HEK293 (cell line): ENCODE measurements at regions not wholly inside any gene's neighbourhood (a gene's known extent, or its start where the extent isn't known, plus 50 kb on each side); places are given as distances from the start of the nearest gene placed in this dataset.

Source experiments
- HIC1 ChIP-seq: fragments of 450-650 bp; formaldehyde crosslinking; IDR thresholded peaks from 2 replicates; pipeline ENCODE4 v1.5.1; 2016; ENCODE audit warnings: missing biosample characterization, missing genetic modification characterization
- KLF7 ChIP-seq: fragments of 450-650 bp; formaldehyde crosslinking; IDR thresholded peaks from 2 replicates; pipeline ENCODE4 v1.5.1; 2016; ENCODE audit warnings: missing biosample characterization, missing genetic modification characterization, borderline replicate concordance
- MZF1 ChIP-seq: fragments of 450-650 bp; formaldehyde crosslinking; IDR thresholded peaks from 2 replicates; pipeline ENCODE4 v1.5.1; 2017; ENCODE audit warnings: missing biosample characterization, missing genetic modification characterization, borderline replicate concordance
- SP2 ChIP-seq: fragments of 450-650 bp; formaldehyde crosslinking; IDR thresholded peaks from 2 replicates; pipeline ENCODE4 v1.5.1; 2016; ENCODE audit warnings: missing biosample characterization, missing genetic modification characterization
- YY2 ChIP-seq: fragments of 450-650 bp; formaldehyde crosslinking; IDR thresholded peaks from 2 replicates; pipeline ENCODE4 v1.5.1; 2016; ENCODE audit warnings: missing biosample characterization, missing genetic modification characterization
- ZFP3 ChIP-seq: fragments of 450-650 bp; formaldehyde crosslinking; IDR thresholded peaks from 2 replicates; pipeline ENCODE4 v1.5.1; 2016; ENCODE audit warnings: low read depth, missing biosample characterization, missing genetic modification characterization
- ZNF114 ChIP-seq: fragments of 450-650 bp; formaldehyde crosslinking; IDR thresholded peaks from 2 replicates; pipeline ENCODE4 v1.5.0; 2017; ENCODE audit warnings: missing biosample characterization, missing genetic modification characterization
- ZNF394 ChIP-seq: fragments of 450-650 bp; formaldehyde crosslinking; IDR thresholded peaks from 2 replicates; pipeline ENCODE4 v1.5.1; 2016; ENCODE audit warnings: missing biosample characterization, missing genetic modification characterization, mild to moderate bottlenecking, moderate library complexity, borderline replicate concordance
- ZNF398 ChIP-seq: fragments of 450-650 bp; formaldehyde crosslinking; IDR thresholded peaks from 2 replicates; pipeline ENCODE4 v1.5.1; 2017; ENCODE audit warnings: missing biosample characterization, missing genetic modification characterization
- ZNF610 ChIP-seq: fragments of 450-650 bp; formaldehyde crosslinking; IDR thresholded peaks from 2 replicates; pipeline ENCODE4 v1.5.1; 2016; ENCODE audit warnings: missing biosample characterization, missing genetic modification characterization, borderline replicate concordance
- ZNF707 ChIP-seq: fragments of 450-650 bp; formaldehyde crosslinking; IDR thresholded peaks from 2 replicates; pipeline ENCODE4 v1.5.1; 2016; ENCODE audit warnings: missing biosample characterization, missing genetic modification characterization
- ZNF747 ChIP-seq: fragments of 450-650 bp; formaldehyde crosslinking; IDR thresholded peaks from 2 replicates; pipeline ENCODE4 v1.5.1; 2016; ENCODE audit warnings: missing biosample characterization, missing genetic modification characterization
- TF ChIP-seq, protein P1 (sequence below): fragments of 450-650 bp; formaldehyde crosslinking; IDR thresholded peaks from 2 replicates; pipeline ENCODE4 v1.5.1; 2016; ENCODE audit warnings: missing biosample characterization, missing genetic modification characterization
- TF ChIP-seq, protein P2 (sequence below): fragments of 450-650 bp; IDR thresholded peaks from 2 replicates; pipeline ENCODE4 v1.5.1; 2018; ENCODE audit warnings: missing biosample characterization, missing genetic modification characterization
- TF ChIP-seq, protein P3 (sequence below): fragments of 450-650 bp; formaldehyde crosslinking; IDR thresholded peaks from 2 replicates; pipeline ENCODE4 v1.5.1; 2016; ENCODE audit warnings: missing biosample characterization, missing genetic modification characterization
- TF ChIP-seq, protein P4 (sequence below): fragments of 450-650 bp; formaldehyde crosslinking; IDR thresholded peaks from 2 replicates; pipeline ENCODE4 v1.5.1; 2017; ENCODE audit warnings: missing biosample characterization, missing genetic modification characterization
- TF ChIP-seq, protein P5 (sequence below): fragments of 450-650 bp; formaldehyde crosslinking; IDR thresholded peaks from 2 replicates; pipeline ENCODE4 v1.5.1; 2017; ENCODE audit warnings: missing biosample characterization, missing genetic modification characterization

- TF ChIP-seq YY2 (tag by site-specific recombination) (no peak), SP2 (tag by site-specific recombination) (no peak), ZNF394 (tag by site-specific recombination) (peak; percentile 64), ZNF114 (tag by site-specific recombination) (no peak), HIC1 (tag by site-specific recombination) (no peak), ZNF747 (tag by site-specific recombination) (no peak), ZNF398 (tag by site-specific recombination) (no peak), ZNF707 (tag by site-specific recombination) (no peak), KLF7 (tag by site-specific recombination) (0 out of 2 replicates have a peak, but pooled peaks have one; percentile 38), ZFP3 (tag by site-specific recombination) (no peak), ZNF610 (tag by site-specific recombination) (0 out of 2 replicates have a peak, but pooled peaks have one; percentile 58), MZF1 (tag by site-specific recombination) (0 out of 2 replicates have a peak, but pooled peaks have one; percentile 17)
- TF ChIP-seq, protein P1, sequence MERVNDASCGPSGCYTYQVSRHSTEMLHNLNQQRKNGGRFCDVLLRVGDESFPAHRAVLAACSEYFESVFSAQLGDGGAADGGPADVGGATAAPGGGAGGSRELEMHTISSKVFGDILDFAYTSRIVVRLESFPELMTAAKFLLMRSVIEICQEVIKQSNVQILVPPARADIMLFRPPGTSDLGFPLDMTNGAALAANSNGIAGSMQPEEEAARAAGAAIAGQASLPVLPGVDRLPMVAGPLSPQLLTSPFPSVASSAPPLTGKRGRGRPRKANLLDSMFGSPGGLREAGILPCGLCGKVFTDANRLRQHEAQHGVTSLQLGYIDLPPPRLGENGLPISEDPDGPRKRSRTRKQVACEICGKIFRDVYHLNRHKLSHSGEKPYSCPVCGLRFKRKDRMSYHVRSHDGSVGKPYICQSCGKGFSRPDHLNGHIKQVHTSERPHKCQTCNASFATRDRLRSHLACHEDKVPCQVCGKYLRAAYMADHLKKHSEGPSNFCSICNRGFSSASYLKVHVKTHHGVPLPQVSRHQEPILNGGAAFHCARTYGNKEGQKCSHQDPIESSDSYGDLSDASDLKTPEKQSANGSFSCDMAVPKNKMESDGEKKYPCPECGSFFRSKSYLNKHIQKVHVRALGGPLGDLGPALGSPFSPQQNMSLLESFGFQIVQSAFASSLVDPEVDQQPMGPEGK (tag by site-specific recombination): 0 out of 2 replicates have a peak, but pooled peaks have one; percentile 21
- TF ChIP-seq, protein P2, sequence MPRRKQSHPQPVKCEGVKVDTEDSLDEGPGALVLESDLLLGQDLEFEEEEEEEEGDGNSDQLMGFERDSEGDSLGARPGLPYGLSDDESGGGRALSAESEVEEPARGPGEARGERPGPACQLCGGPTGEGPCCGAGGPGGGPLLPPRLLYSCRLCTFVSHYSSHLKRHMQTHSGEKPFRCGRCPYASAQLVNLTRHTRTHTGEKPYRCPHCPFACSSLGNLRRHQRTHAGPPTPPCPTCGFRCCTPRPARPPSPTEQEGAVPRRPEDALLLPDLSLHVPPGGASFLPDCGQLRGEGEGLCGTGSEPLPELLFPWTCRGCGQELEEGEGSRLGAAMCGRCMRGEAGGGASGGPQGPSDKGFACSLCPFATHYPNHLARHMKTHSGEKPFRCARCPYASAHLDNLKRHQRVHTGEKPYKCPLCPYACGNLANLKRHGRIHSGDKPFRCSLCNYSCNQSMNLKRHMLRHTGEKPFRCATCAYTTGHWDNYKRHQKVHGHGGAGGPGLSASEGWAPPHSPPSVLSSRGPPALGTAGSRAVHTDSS (tag by site-specific recombination): 0 out of 2 replicates have a peak, but pooled peaks have one; percentile 16
- TF ChIP-seq, protein P3, sequence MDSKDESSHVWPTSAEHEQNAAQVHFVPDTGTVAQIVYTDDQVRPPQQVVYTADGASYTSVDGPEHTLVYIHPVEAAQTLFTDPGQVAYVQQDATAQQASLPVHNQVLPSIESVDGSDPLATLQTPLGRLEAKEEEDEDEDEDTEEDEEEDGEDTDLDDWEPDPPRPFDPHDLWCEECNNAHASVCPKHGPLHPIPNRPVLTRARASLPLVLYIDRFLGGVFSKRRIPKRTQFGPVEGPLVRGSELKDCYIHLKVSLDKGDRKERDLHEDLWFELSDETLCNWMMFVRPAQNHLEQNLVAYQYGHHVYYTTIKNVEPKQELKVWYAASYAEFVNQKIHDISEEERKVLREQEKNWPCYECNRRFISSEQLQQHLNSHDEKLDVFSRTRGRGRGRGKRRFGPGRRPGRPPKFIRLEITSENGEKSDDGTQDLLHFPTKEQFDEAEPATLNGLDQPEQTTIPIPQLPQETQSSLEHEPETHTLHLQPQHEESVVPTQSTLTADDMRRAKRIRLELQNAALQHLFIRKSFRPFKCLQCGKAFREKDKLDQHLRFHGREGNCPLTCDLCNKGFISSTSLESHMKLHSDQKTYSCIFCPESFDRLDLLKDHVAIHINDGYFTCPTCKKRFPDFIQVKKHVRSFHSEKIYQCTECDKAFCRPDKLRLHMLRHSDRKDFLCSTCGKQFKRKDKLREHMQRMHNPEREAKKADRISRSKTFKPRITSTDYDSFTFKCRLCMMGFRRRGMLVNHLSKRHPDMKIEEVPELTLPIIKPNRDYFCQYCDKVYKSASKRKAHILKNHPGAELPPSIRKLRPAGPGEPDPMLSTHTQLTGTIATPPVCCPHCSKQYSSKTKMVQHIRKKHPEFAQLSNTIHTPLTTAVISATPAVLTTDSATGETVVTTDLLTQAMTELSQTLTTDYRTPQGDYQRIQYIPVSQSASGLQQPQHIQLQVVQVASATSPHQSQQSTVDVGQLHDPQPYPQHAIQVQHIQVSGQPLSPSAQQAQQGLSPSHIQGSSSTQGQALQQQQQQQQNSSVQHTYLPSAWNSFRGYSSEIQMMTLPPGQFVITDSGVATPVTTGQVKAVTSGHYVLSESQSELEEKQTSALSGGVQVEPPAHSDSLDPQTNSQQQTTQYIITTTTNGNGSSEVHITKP: peak; percentile 44
- TF ChIP-seq, protein P4, sequence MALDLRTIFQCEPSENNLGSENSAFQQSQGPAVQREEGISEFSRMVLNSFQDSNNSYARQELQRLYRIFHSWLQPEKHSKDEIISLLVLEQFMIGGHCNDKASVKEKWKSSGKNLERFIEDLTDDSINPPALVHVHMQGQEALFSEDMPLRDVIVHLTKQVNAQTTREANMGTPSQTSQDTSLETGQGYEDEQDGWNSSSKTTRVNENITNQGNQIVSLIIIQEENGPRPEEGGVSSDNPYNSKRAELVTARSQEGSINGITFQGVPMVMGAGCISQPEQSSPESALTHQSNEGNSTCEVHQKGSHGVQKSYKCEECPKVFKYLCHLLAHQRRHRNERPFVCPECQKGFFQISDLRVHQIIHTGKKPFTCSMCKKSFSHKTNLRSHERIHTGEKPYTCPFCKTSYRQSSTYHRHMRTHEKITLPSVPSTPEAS (tag by site-specific recombination): no peak
- TF ChIP-seq, protein P5, sequence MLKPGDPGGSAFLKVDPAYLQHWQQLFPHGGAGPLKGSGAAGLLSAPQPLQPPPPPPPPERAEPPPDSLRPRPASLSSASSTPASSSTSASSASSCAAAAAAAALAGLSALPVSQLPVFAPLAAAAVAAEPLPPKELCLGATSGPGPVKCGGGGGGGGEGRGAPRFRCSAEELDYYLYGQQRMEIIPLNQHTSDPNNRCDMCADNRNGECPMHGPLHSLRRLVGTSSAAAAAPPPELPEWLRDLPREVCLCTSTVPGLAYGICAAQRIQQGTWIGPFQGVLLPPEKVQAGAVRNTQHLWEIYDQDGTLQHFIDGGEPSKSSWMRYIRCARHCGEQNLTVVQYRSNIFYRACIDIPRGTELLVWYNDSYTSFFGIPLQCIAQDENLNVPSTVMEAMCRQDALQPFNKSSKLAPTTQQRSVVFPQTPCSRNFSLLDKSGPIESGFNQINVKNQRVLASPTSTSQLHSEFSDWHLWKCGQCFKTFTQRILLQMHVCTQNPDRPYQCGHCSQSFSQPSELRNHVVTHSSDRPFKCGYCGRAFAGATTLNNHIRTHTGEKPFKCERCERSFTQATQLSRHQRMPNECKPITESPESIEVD (tag by site-specific recombination): peak; percentile 31; the same call in 1 of the 2 replicates
Observed at GRCh38 chr6:27795697-27796494, 116.3 kb downstream of the OR2B2 start (continued).
